ENCODE measurements at regions not wholly inside any gene's neighbourhood (a gene's known extent, or its start where the extent isn't known, plus 50 kb on each side); places are given as distances from the start of the nearest gene placed in this dataset.

GRCh38 chr15:62730825-62731224 lies 311.7 kb upstream of the TPM1 start:
- Histone ChIP-seq H3K36me3 (ENCODE audit: control insufficient read depth, insufficient read depth, low read length) (no peaks in the 10 kb centered on the region), H3K27me3 (ENCODE audit: control insufficient read depth, insufficient read depth, low read length) (no peaks in the 10 kb centered on the region), H3K4me3 (ENCODE audit: low read depth, low read length) (no peak overlapping the region)
- TF ChIP-seq CTCF (IDR thresholded peaks at IDR 0.05; ENCODE audit: insufficient read depth, low read depth, low read length) = no peak
- CTCF ChIA-PET = interaction anchor here (0.7 to 1.0 kb wide), 2 partner anchors 11 kb away, joined by 3 to 5 read pairs; no protein-coding TSS in a partner anchor
- POLR2A ChIA-PET = no interaction called here
- DNase-seq (ENCODE audit: low read depth) = no peak

DNA sequence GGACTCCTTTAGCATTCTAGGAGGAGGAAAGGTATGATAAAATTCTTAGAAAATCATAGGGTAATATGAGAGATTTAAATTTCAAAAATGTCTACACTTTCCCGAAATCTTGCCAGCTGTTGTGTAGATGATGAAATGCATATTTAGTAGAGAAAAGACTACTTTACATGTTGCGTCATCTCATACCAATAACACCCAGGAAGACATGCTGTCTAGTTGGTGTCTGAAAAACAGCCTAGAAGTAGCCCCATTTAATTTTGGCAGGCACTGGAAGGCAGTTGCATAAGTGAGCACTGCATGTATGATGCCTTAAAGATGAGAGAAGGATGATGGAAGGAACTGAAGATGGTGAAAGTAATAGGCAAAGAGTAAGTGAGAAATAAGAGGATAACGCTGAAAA lies 310.5 kb upstream of the TPM1 start:
- Histone ChIP-seq H3K27me3 (ENCODE audit: control insufficient read depth, insufficient read depth, low read length) (no peaks in the 10 kb centered on the region), H3K36me3 (ENCODE audit: control insufficient read depth, insufficient read depth, low read length) (no peaks in the 10 kb centered on the region), H3K4me3 (ENCODE audit: low read depth, low read length) (no peak overlapping the region)
- POLR2A ChIA-PET = no interaction called here
- no peak for DNase-seq (ENCODE audit: low read depth)
- CTCF ChIA-PET = interaction anchor here (2.2 kb wide), 1 partner anchor 10 kb away, joined by 16 read pairs; no protein-coding TSS in a partner anchor
- no peak for TF ChIP-seq CTCF (IDR thresholded peaks at IDR 0.05; ENCODE audit: insufficient read depth, low read depth, low read length)

- TF ChIP-seq CTCF (IDR thresholded peaks at IDR 0.05; ENCODE audit: insufficient read depth, low read depth, low read length) = no peak
- no peaks in the 10 kb centered on the region for H3K36me3 ChIP-seq (ENCODE audit: control insufficient read depth, insufficient read depth, low read length)
- no peak overlapping the region for H3K4me3 ChIP-seq (ENCODE audit: low read depth, low read length)
- ChIA-PET CTCF (interaction anchor here (0.8 to 1.1 kb wide), 3 partner anchors 10 to 15 kb away, joined by 3 to 4 read pairs (median 3); no protein-coding TSS in a partner anchor), POLR2A (no interaction called here)
- no peak for DNase-seq (ENCODE audit: low read depth)
- H3K27me3 ChIP-seq (ENCODE audit: control insufficient read depth, insufficient read depth, low read length) = no peaks in the 10 kb centered on the region
Observed at GRCh38 chr15:62734706-62735105, 307.8 kb upstream of the TPM1 start.

DNA sequence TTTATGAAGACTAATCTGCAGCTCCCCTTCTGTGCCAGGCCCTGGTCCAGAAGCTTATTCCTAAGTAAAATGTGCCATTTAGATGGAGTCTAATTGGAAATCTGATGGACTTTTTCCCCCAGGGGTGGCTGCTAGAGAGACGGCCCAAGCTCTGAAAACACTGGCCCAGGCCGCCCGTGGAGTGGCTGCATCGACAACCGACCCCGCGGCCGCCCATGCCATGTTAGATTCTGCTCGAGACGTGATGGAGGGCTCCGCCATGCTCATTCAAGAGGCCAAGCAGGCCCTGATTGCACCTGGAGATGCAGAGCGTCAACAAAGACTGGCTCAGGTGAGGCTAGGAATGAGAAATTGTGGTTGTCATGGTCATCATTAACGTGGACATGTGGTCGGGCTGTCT lies 305.8 kb upstream of the TPM1 start:
- no peak for DNase-seq (ENCODE audit: low read depth)
- ChIA-PET POLR2A (no interaction called here), CTCF (no interaction called here)
- Histone ChIP-seq H3K36me3 (ENCODE audit: control insufficient read depth, insufficient read depth, low read length) (no peaks in the 10 kb centered on the region), H3K4me3 (ENCODE audit: low read depth, low read length) (no peak overlapping the region), H3K27me3 (ENCODE audit: control insufficient read depth, insufficient read depth, low read length) (no peaks in the 10 kb centered on the region)
- TF ChIP-seq CTCF (IDR thresholded peaks at IDR 0.05; ENCODE audit: insufficient read depth, low read depth, low read length) = no peak

GRCh38 chr15:62737551-62737950 lies 305.0 kb upstream of the TPM1 start:
- no peak overlapping the region for H3K4me3 ChIP-seq (ENCODE audit: low read depth, low read length)
- CTCF ChIA-PET = no interaction called here
- H3K36me3 ChIP-seq (ENCODE audit: control insufficient read depth, insufficient read depth, low read length) = no peaks in the 10 kb centered on the region
- no peak for TF ChIP-seq CTCF (IDR thresholded peaks at IDR 0.05; ENCODE audit: insufficient read depth, low read depth, low read length)
- POLR2A ChIA-PET = no interaction called here
- DNase-seq (ENCODE audit: low read depth) = no peak
- H3K27me3 ChIP-seq (ENCODE audit: control insufficient read depth, insufficient read depth, low read length) = no peaks in the 10 kb centered on the region
